ENCODE measurements at regions not wholly inside any gene's neighbourhood (a gene's known extent, or its start where the extent isn't known, plus 50 kb on each side); places are given as distances from the start of the nearest gene placed in this dataset.
"Not testable (repeated sequence)": the region's sequence is repeated elsewhere in the genome, so short reads cannot be mapped to it uniquely, and the experiment has no call there.

- TF ChIP-seq, protein P1, sequence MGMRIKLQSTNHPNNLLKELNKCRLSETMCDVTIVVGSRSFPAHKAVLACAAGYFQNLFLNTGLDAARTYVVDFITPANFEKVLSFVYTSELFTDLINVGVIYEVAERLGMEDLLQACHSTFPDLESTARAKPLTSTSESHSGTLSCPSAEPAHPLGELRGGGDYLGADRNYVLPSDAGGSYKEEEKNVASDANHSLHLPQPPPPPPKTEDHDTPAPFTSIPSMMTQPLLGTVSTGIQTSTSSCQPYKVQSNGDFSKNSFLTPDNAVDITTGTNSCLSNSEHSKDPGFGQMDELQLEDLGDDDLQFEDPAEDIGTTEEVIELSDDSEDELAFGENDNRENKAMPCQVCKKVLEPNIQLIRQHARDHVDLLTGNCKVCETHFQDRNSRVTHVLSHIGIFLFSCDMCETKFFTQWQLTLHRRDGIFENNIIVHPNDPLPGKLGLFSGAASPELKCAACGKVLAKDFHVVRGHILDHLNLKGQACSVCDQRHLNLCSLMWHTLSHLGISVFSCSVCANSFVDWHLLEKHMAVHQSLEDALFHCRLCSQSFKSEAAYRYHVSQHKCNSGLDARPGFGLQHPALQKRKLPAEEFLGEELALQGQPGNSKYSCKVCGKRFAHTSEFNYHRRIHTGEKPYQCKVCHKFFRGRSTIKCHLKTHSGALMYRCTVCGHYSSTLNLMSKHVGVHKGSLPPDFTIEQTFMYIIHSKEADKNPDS (CRISPR knock-in tag; IDR thresholded peaks at IDR 0.05), result no peak
- TF ChIP-seq ZNF34 (CRISPR knock-in tag; IDR thresholded peaks at IDR 0.05; ENCODE audit: borderline replicate concordance) (no peak), SCMH1 (CRISPR knock-in tag; IDR thresholded peaks at IDR 0.05; ENCODE audit: borderline replicate concordance) (no peak)
Measured at GRCh38 chr12:46970636-46971035, 108.8 kb upstream of the PCED1B start (continued).

DNA sequence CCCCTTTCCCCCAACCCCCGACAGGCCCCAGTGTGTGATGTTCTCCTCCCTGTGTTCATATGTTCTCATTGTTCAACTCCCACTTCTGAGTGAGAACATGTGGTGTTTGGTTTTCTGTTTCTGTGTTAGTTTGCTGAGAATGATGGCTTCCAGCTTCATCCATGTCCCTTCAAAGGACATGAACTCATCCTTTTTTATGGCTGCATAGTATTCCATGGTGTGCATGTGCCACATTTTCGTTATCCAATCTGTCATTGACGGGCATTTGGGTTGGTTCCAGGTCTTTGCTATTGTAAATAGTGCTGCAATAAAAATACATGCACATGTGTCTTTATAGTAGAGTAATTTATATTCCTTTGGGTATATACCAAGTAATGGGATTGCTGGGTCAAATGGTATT is 105.5 kb upstream of the PCED1B start:
- H3K36me3 ChIP-seq (replicated peaks in 1 of 2; ENCODE audit: control insufficient read depth in 1 of 2, insufficient read depth in 2 of 2, low read length in 2 of 2); CTCF ChIA-PET (ENCODE audit: low intra/inter-chr PET ratio, low total read pairs); ATAC-seq; H3K4me1 ChIP-seq (ENCODE audit: insufficient read depth, low read length); POLR2A ChIA-PET; H3K27ac ChIP-seq (ENCODE audit: extremely low read length, insufficient read depth, low read length); H3K9me3 ChIP-seq (ENCODE audit: low read length); FAIRE-seq; H3K9ac ChIP-seq (ENCODE audit: insufficient read depth, low read depth, low read length); H4K20me1 ChIP-seq (ENCODE audit: insufficient read depth, low read length); intact Hi-C loops (cut with micrococcal nuclease; ENCODE audit: unreplicated experiment); H2AFZ ChIP-seq (ENCODE audit: low read length); H3K4me3 ChIP-seq (replicated peaks in 1 of 3; ENCODE audit: insufficient read depth in 1 of 3, low read depth in 2 of 3, low read length in 3 of 3); H3K79me2 ChIP-seq (ENCODE audit: insufficient read depth, low read length); H3K4me2 ChIP-seq (ENCODE audit: low read depth, low read length); in situ Hi-C loops (cut with HindIII; ENCODE audit: extremely low pct_ligation_motif_present, low pct_unique_long_range_greater_than_20kb); BruUV-seq (replicated peaks); H3K27me3 ChIP-seq (ENCODE audit: control insufficient read depth in 1 of 2, insufficient read depth in 2 of 2, low read length in 2 of 2); DNase-seq (ENCODE audit: low spot score): not testable (repeated sequence)
- WGBS (ENCODE audit: low lambda C conversion rate), result 20% methylated on average over 3 of the region's 3 CpGs

GRCh38 chr12:46977871-46978375 is 101.5 kb upstream of the PCED1B start:
- Histone ChIP-seq H3K4me3 (replicated peaks in 1 of 3; ENCODE audit: insufficient read depth in 1 of 3, low read depth in 2 of 3, low read length in 3 of 3) (no peak overlapping the region), H3K4me2 (ENCODE audit: low read depth, low read length) (no peak overlapping the region), H3K27me3 (ENCODE audit: control insufficient read depth in 1 of 2, insufficient read depth in 2 of 2, low read length in 2 of 2) (0 out of 5 replicates have a peak, but pooled peaks cover 0 to 2% of the 10 kb centered on the region in 2 experiments), H2AFZ (ENCODE audit: low read length) (no peak overlapping the region), H4K20me1 (ENCODE audit: insufficient read depth, low read length) (no peaks in the 10 kb centered on the region), H3K9ac (ENCODE audit: insufficient read depth, low read depth, low read length) (no peak overlapping the region), H3K4me1 (ENCODE audit: insufficient read depth, low read length) (no peaks in the 10 kb centered on the region), H3K79me2 (ENCODE audit: insufficient read depth, low read length) (no peaks in the 10 kb centered on the region), H3K9me3 (ENCODE audit: low read length) (no peaks in the 10 kb centered on the region), H3K27ac (ENCODE audit: extremely low read length, insufficient read depth, low read length) (no peak overlapping the region), H3K36me3 (replicated peaks in 1 of 2; ENCODE audit: control insufficient read depth in 1 of 2, insufficient read depth in 2 of 2, low read length in 2 of 2) (no peaks in the 10 kb centered on the region)
- FAIRE-seq (no peak), ATAC-seq (no peak), DNase-seq (ENCODE audit: low spot score) (no peak)
- intact Hi-C loops (cut with micrococcal nuclease; ENCODE audit: unreplicated experiment), result no loop called here
- ChIA-PET CTCF (ENCODE audit: low intra/inter-chr PET ratio, low total read pairs) (no interaction called here), POLR2A (no interaction called here)
- BruUV-seq (replicated peaks), result no TSS peak
- in situ Hi-C loops (cut with HindIII; ENCODE audit: extremely low pct_ligation_motif_present, low pct_unique_long_range_greater_than_20kb), result no loop called here
- 53% methylated on average over 1 of the region's 1 CpG for WGBS (ENCODE audit: low lambda C conversion rate)
- TF ChIP-seq ZNF792 (CRISPR knock-in tag; IDR thresholded peaks at IDR 0.05), result no peak
- no peak for TF ChIP-seq TERF1 (CRISPR knock-in tag; IDR thresholded peaks at IDR 0.05)
- TF ChIP-seq, protein P2, sequence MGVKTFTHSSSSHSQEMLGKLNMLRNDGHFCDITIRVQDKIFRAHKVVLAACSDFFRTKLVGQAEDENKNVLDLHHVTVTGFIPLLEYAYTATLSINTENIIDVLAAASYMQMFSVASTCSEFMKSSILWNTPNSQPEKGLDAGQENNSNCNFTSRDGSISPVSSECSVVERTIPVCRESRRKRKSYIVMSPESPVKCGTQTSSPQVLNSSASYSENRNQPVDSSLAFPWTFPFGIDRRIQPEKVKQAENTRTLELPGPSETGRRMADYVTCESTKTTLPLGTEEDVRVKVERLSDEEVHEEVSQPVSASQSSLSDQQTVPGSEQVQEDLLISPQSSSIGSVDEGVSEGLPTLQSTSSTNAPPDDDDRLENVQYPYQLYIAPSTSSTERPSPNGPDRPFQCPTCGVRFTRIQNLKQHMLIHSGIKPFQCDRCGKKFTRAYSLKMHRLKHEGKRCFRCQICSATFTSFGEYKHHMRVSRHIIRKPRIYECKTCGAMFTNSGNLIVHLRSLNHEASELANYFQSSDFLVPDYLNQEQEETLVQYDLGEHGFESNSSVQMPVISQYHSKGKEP (CRISPR knock-in tag; IDR thresholded peaks at IDR 0.05), result no peak
- TF ChIP-seq ARID2 (CRISPR knock-in tag; IDR thresholded peaks at IDR 0.05; ENCODE audit: borderline replicate concordance), result no peak
- TF ChIP-seq PRDM15 (CRISPR knock-in tag; IDR thresholded peaks at IDR 0.05), result no peak

All from HepG2 (cell line).